Prostate gland (tissue), 2 donors: ENCODE measurements at regions not wholly inside any gene's neighbourhood (a gene's known extent, or its start where the extent isn't known, plus 50 kb on each side); places are given as distances from the start of the nearest gene placed in this dataset.
A peak's percentile ranks its signal among the peaks of the same experiment; 100 is the strongest.

Experiments used
- DNase-seq: peaks from one replicate; pipeline ENCODE4 v3.0.0-alpha.2; 2019; ENCODE audit warnings: low spot score
- H3K27ac ChIP-seq, 2 donors: fragments of 200-600 bp; sonication (generic); 2 replicates each; pipeline ENCODE4 v1.5.1; 2017 to 2019
- H3K27me3 ChIP-seq: fragments of 200-600 bp; sonication (generic); replicated peaks from 2 replicates; pipeline ENCODE4 v1.5.1; 2019; ENCODE audit not compliant: insufficient read depth
- H3K36me3 ChIP-seq, 2 donors: fragments of 200-600 bp; sonication (generic); 1 replicate in 1 of 2; 2 replicates in 1 of 2; pipeline versions ENCODE4 v1.5.1 to v1.8.1; 2017 to 2019
- H3K4me1 ChIP-seq: fragments of 200-600 bp; sonication (generic); replicated peaks from 2 replicates; pipeline ENCODE4 v1.5.1; 2019
- H3K4me3 ChIP-seq, 2 donors: fragments of 200-600 bp; sonication (generic); 2 replicates each; pipeline ENCODE4 v1.5.1; 2017 to 2019
- H3K9me3 ChIP-seq: fragments of 200-600 bp; sonication (generic); 2 replicates; pipeline ENCODE4 v1.5.1; 2017
- POLR2A ChIP-seq: fragments of 450-650 bp; IDR thresholded peaks from one replicate; pipeline ENCODE4 v1.6.1; 2016; ENCODE audit warnings: antibody characterized with exemption, mild to moderate bottlenecking
- POLR2AphosphoS5 ChIP-seq: sonication (generic); formaldehyde crosslinking; IDR thresholded peaks from one replicate; pipeline ENCODE4 v1.6.1; 2017; ENCODE audit warnings: antibody characterized with exemption
- WGBS: methylation state at CpG from one replicate; pipeline ENCODE4 v1.1.5; 2018; 5-methylcytosine and 5-hydroxymethylcytosine counted together
- intact Hi-C: fragments of 100-400 bp; cut with DNase I; formaldehyde crosslinking; loops from one replicate; pipeline ENCODE4 v1.14.2; 2022
- TF ChIP-seq, protein P1 (sequence below), 4 experiments: fragments of 200-600 bp in 2 of 4; fragments of 450-650 bp in 2 of 4; sonication (generic) in 2 of 4; IDR thresholded peaks; 1 replicate in 3 of 4; 2 replicates in 1 of 4; pipeline ENCODE4 v1.5.1; 2016 to 2019; ENCODE audit warnings: antibody characterized with exemption in 4 of 4, mild to moderate bottlenecking in 2 of 4, moderate library complexity in 2 of 4

DNA sequence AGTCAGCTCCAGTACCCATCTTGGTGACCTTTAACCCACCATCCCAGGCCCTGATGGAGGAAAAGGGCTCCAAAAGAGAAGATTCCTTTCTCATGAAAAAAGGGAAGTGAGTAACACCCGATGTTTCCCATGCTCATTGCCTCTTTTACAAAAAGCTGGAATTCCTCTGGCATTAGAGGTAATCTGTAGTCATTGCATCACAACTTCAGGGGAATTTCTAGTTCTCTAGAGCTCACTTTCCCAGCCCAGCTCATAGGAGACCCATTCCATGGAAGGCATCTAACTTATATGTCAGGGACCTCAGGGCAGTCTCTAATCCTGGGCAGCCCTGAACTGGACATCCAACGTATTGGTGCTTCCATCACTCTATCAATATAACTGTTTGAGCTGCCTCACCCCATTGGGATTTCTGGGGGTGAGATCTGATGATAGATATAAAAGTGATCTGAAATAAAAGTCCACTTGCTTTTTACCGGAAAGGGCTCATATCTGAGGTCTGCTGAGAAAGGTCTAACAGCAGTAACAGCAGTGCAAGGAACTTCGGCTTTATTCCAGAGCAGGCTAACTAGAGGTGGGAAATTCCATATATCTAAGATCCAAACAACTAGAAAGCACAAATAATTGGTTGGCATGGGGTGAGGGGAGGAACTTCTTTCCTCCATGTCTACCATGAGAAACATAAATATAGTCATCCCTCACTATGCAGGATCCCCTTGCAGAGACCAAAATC, 106.1 kb downstream of the ETAA1 start:
- Histone ChIP-seq H3K4me1 (no peaks in the 10 kb centered on the region), H3K27me3 (no peaks in the 10 kb centered on the region), H3K4me3 (no peak overlapping the region), H3K27ac (no peak overlapping the region), H3K9me3 (no peaks in the 10 kb centered on the region), H3K36me3 (no peaks in the 10 kb centered on the region)
- TF ChIP-seq POLR2AphosphoS5 (no peak), POLR2A (no peak)
- TF ChIP-seq, protein P1, sequence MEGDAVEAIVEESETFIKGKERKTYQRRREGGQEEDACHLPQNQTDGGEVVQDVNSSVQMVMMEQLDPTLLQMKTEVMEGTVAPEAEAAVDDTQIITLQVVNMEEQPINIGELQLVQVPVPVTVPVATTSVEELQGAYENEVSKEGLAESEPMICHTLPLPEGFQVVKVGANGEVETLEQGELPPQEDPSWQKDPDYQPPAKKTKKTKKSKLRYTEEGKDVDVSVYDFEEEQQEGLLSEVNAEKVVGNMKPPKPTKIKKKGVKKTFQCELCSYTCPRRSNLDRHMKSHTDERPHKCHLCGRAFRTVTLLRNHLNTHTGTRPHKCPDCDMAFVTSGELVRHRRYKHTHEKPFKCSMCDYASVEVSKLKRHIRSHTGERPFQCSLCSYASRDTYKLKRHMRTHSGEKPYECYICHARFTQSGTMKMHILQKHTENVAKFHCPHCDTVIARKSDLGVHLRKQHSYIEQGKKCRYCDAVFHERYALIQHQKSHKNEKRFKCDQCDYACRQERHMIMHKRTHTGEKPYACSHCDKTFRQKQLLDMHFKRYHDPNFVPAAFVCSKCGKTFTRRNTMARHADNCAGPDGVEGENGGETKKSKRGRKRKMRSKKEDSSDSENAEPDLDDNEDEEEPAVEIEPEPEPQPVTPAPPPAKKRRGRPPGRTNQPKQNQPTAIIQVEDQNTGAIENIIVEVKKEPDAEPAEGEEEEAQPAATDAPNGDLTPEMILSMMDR (IDR thresholded peaks at IDR 0.05), result no peak
- 92% methylated on average over 4 of the region's 4 CpGs for WGBS
- intact Hi-C loops, result no loop called here
- DNase-seq, result no peak

DNA sequence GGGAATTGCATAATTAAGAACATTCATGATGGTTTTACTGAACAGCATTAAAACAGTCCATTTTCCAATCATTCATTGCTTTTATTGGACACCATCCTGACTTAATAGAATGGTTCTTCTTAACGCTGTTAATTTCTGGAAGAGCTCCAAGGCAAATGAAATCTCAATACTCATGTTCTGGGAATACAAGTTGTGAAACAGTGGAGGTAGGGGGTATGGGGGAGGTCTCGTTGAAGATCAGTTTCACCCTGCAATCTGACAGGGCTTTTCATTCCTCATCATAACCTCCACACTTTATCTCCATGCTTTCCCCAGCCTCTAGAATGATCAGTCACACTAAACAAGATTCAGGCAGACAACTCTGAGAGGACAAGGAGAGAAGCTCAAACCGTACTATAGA, 113.6 kb downstream of the ETAA1 start:
- TF ChIP-seq POLR2AphosphoS5, result no peak
- TF ChIP-seq, protein P1 (IDR thresholded peaks at IDR 0.05), result no peak
- intact Hi-C loops, result no loop called here
- DNase-seq, result no peak
- WGBS, result 52% methylated on average over 3 of the region's 3 CpGs
- Histone ChIP-seq H3K4me1 (no peaks in the 10 kb centered on the region), H3K27me3 (no peaks in the 10 kb centered on the region), H3K27ac (no peak overlapping the region), H3K4me3 (no peak overlapping the region), H3K9me3 (no peaks in the 10 kb centered on the region), H3K36me3 (no peaks in the 10 kb centered on the region)

DNA sequence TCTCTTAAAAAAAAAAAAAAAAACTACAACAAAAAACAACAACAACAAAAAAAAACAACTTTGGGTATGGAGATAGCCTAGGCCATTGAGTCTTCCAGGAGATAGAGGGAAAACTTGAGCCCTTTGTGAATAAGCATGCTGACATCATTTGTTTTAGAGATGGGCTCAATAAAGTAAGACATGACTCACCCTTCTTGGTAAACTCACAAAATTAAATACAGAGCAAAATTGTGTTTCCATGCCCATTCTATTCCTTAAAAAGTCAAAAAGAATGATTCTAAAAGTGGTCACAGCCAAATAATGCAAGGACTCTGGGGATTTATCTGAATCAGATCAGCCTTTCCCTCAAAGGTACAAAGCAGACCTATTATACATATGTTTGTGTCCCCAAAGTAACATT, 117.4 kb downstream of the ETAA1 start:
- H3K27me3 ChIP-seq, result no peaks in the 10 kb centered on the region
- no peaks in the 10 kb centered on the region for H3K36me3 ChIP-seq
- H3K4me1 ChIP-seq, result no peaks in the 10 kb centered on the region
- intact Hi-C loops, result no loop called here
- no peak for DNase-seq
- no peak overlapping the region for H3K4me3 ChIP-seq
- no peak overlapping the region for H3K27ac ChIP-seq
- TF ChIP-seq POLR2A, result no peak
- TF ChIP-seq POLR2AphosphoS5, result no peak
- TF ChIP-seq, protein P1 (IDR thresholded peaks at IDR 0.05), result no peak
- no peaks in the 10 kb centered on the region for H3K9me3 ChIP-seq

DNA sequence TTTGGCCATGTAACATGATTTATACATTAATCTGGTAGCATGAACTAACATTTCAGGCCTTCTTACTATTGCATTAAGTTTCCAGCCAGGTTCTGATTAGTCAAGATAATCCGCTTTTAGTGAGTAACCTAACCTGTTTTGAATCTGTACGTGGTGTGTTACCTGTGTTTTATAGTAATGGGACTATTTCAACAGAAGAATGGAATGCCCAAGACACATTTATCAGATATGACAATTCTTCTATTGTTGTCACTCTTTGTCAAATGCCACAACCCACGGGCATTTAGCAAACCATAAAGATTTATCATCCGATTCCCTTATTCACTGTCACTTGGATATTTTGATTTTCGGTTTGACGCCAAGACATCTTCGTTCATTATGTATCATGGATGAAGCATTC, 117.9 kb downstream of the ETAA1 start:
- intact Hi-C loops, result no loop called here
- peak; percentile 14 for DNase-seq
- Histone ChIP-seq H3K27me3 (no peaks in the 10 kb centered on the region), H3K9me3 (no peaks in the 10 kb centered on the region), H3K4me3 (no peak overlapping the region), H3K27ac (no peak overlapping the region), H3K36me3 (no peaks in the 10 kb centered on the region), H3K4me1 (no peaks in the 10 kb centered on the region)
- TF ChIP-seq POLR2AphosphoS5 (peak; percentile 55), POLR2A (no peak)
- 45% methylated on average over 7 of the region's 7 CpGs for WGBS

DNA sequence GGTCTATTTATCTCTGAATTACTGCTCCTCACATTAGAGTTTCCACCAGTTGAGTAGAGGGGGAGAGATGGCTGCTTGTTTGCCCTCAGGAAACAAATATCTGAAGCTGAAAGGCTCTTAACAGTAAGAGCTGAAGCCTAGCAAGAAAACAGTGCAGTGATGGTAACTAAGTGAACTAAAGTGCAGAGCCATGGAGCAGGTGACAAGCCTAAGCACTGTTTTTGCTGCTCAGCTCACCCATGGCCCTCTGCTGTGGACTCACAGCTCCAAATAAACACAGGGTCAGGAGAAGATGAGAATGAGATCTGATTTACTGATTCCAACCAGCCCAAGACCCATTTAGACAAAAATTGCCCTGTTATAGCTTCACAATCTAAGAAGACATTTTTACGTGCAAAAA, 118.4 kb downstream of the ETAA1 start:
- no peak for DNase-seq
- intact Hi-C loops, result no loop called here
- H3K9me3 ChIP-seq, result no peaks in the 10 kb centered on the region
- H3K27ac ChIP-seq, result no peak overlapping the region
- H3K27me3 ChIP-seq, result no peaks in the 10 kb centered on the region
- H3K4me1 ChIP-seq, result no peaks in the 10 kb centered on the region
- no peak overlapping the region for H3K4me3 ChIP-seq
- TF ChIP-seq POLR2A (no peak), POLR2AphosphoS5 (no peak)
- TF ChIP-seq, protein P1 (IDR thresholded peaks at IDR 0.05), result no peak
- no peaks in the 10 kb centered on the region for H3K36me3 ChIP-seq
- 51% methylated on average over 1 of the region's 1 CpG for WGBS
